GM12875 (cell line): ENCODE measurements at regions not wholly inside any gene's neighbourhood (a gene's known extent, or its start where the extent isn't known, plus 50 kb on each side); places are given as distances from the start of the nearest gene placed in this dataset.

Experiments used
- H3K4me3 ChIP-seq: one replicate; pipeline ENCODE4 v1.5.1; 2011; ENCODE audit warnings: low read depth, low read length, control low read depth
- TF ChIP-seq, protein P1 (sequence below): IDR thresholded peaks from 2 replicates; pipeline ENCODE4 v1.5.1; 2011; ENCODE audit warnings: low read depth, mild to moderate bottlenecking, control low read depth, inconsistent platforms, low read length, moderate library complexity, borderline replicate concordance; ENCODE audit not compliant: insufficient read depth

DNA sequence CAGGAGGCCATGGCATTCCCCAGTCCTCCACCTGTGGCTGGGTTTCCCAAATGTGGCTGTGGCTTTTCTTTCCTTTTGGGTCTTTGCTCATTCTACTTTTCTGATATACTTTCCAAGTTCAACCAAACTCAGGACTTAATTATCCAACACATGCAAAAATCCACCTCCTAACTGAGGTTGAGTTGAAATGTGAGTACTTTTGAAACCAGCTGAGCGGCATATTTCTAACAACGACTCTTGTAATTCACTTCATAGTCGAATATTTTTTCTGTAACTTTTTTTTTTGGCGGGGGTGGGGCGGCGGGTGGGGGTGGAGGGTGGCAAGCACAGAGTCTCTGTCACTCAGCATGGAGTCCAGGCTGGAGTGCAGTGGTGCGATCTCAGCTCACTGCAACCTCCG is 165.2 kb upstream of the PITRM1 start:
- TF ChIP-seq, protein P1, sequence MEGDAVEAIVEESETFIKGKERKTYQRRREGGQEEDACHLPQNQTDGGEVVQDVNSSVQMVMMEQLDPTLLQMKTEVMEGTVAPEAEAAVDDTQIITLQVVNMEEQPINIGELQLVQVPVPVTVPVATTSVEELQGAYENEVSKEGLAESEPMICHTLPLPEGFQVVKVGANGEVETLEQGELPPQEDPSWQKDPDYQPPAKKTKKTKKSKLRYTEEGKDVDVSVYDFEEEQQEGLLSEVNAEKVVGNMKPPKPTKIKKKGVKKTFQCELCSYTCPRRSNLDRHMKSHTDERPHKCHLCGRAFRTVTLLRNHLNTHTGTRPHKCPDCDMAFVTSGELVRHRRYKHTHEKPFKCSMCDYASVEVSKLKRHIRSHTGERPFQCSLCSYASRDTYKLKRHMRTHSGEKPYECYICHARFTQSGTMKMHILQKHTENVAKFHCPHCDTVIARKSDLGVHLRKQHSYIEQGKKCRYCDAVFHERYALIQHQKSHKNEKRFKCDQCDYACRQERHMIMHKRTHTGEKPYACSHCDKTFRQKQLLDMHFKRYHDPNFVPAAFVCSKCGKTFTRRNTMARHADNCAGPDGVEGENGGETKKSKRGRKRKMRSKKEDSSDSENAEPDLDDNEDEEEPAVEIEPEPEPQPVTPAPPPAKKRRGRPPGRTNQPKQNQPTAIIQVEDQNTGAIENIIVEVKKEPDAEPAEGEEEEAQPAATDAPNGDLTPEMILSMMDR = no peak
- H3K4me3 ChIP-seq = no peak overlapping the region

GRCh38 chr10:3336673-3337293 is 164.2 kb upstream of the PITRM1 start:
- TF ChIP-seq, protein P1 = no peak
- no peak overlapping the region for H3K4me3 ChIP-seq

DNA sequence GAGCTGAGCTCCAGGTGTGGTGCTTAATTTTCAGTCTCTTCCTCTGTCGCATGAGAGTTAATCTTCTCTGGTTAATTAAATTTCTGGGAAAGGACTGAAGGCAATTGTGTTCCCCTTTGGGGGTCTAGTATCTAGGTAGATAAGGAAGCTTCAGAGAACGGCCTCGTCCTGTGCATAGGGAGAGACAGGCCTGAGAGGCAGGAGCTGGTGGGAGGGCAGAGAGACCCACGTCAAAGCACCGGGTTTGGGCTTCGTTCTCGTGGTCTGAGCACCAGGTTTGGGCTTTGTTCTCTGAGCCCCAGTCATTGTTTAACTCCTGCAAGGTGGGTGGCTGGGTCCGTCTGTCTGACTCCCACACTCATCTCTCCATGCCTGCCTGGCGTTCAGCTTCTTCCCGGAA is 160.8 kb upstream of the PITRM1 start:
- no peak overlapping the region for H3K4me3 ChIP-seq
- TF ChIP-seq, protein P1 = no peak

GRCh38 chr10:3331690-3332230 is 159.2 kb upstream of the PITRM1 start:
- TF ChIP-seq, protein P1 = no peak
- no peak overlapping the region for H3K4me3 ChIP-seq

GRCh38 chr10:3331187-3331586 is 158.6 kb upstream of the PITRM1 start:
- TF ChIP-seq, protein P1 = no peak
- H3K4me3 ChIP-seq = no peak overlapping the region

DNA sequence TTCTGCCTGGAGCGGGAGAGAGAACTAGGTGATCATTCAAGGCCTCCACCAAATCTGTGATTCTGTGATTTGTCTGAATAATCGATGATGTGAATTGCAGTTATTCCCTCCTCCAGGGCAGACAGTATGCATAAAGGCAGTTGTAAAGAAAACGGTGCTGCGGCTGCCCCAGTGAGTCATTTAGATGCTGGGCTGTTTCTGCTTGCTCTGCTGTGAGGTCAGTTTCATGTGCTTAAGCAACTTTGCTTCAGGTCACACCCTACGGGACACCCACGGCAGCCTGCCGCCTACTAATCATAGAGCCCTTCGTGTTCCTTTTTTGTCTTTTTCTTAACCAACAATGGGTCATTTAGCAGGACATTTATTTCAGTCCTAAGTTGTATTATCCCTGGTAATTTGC is 158.1 kb upstream of the PITRM1 start:
- H3K4me3 ChIP-seq = no peak overlapping the region
- TF ChIP-seq, protein P1 = no peak
